Immature natural killer cell (primary cell): ENCODE measurements at regions not wholly inside any gene's neighbourhood (a gene's known extent, or its start where the extent isn't known, plus 50 kb on each side); places are given as distances from the start of the nearest gene placed in this dataset.
"Not testable (repeated sequence)": the region's sequence is repeated elsewhere in the genome, so short reads cannot be mapped to it uniquely, and the experiment has no call there.

ENCODE experiments used
- DNase-seq, 3 donors: peaks; one replicate each; pipeline ENCODE4 v3.0.0; 2022; ENCODE audit warnings: mixed read lengths in 1 of 3
- H3K27ac Mint-ChIP-seq, 6 donors: one replicate each; pipeline ENCODE4 v1.8.0; 2020; ENCODE audit warnings: mixed read lengths in 6 of 6, mild to moderate bottlenecking in 5 of 6, inconsistent platforms in 4 of 6, moderate library complexity in 3 of 6
- H3K27me3 Mint-ChIP-seq, 3 donors: one replicate each; pipeline ENCODE4 v1.8.0; 2020 to 2021; ENCODE audit warnings: low read depth in 3 of 3, mild to moderate bottlenecking in 3 of 3, mixed read lengths in 3 of 3, moderate library complexity in 3 of 3, inconsistent platforms in 1 of 3
- H3K36me3 Mint-ChIP-seq, 3 donors: one replicate each; pipeline ENCODE4 v1.8.0; 2020; ENCODE audit warnings: mixed read lengths in 3 of 3, inconsistent platforms in 2 of 3, mild to moderate bottlenecking in 2 of 3
- H3K4me1 Mint-ChIP-seq, 2 donors: one replicate each; pipeline ENCODE4 v1.8.0; 2020; ENCODE audit warnings: inconsistent platforms in 2 of 2, mild to moderate bottlenecking in 2 of 2, mixed read lengths in 2 of 2, moderate library complexity in 1 of 2
- H3K4me3 Mint-ChIP-seq, 5 donors: one replicate each; pipeline ENCODE4 v1.8.0; 2020; ENCODE audit warnings: mild to moderate bottlenecking in 5 of 5, mixed read lengths in 5 of 5, inconsistent platforms in 3 of 5, moderate library complexity in 3 of 5
- H3K9me3 Mint-ChIP-seq, 6 donors: one replicate each; pipeline ENCODE4 v1.8.0; 2020; ENCODE audit warnings: mild to moderate bottlenecking in 6 of 6, mixed read lengths in 6 of 6, inconsistent platforms in 4 of 6, moderate library complexity in 3 of 6

GRCh38 chr7:75257442-75257841 lies 138.0 kb upstream of the TRIM73 start:
- H3K27ac Mint-ChIP-seq, H3K4me3 Mint-ChIP-seq, H3K9me3 Mint-ChIP-seq, H3K27me3 Mint-ChIP-seq, H3K36me3 Mint-ChIP-seq, H3K4me1 Mint-ChIP-seq, DNase-seq: not testable (repeated sequence)

GRCh38 chr7:75259454-75260003 lies 135.9 kb upstream of the TRIM73 start:
- not testable (repeated sequence) for H3K27ac Mint-ChIP-seq, H3K9me3 Mint-ChIP-seq, H3K4me1 Mint-ChIP-seq, H3K27me3 Mint-ChIP-seq, H3K4me3 Mint-ChIP-seq, H3K36me3 Mint-ChIP-seq, DNase-seq

GRCh38 chr7:75261660-75262059 lies 133.8 kb upstream of the TRIM73 start:
- not testable (repeated sequence) for H3K4me3 Mint-ChIP-seq, DNase-seq, H3K9me3 Mint-ChIP-seq, H3K27me3 Mint-ChIP-seq, H3K36me3 Mint-ChIP-seq, H3K27ac Mint-ChIP-seq, H3K4me1 Mint-ChIP-seq

DNA sequence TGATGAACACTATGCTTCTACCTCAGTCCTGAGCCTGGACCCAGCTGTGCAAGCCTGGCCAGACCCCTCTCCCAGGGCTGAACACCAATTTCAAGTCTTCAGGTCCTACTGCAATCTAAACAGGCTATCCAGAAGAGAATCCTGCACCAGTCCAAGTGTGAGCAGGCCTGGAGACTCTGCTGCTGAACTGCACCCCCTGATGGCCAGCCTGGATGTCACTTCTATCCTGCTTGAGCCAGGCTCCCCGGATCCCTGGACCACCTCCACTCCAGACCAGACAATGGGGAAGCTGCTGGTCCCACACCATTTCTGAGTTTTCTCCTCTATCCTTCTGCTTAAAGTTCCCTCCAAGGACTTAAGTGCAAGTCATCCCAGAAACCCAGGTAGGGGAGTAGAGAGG lies 127.3 kb upstream of the TRIM73 start:
- H3K36me3 Mint-ChIP-seq, H3K4me1 Mint-ChIP-seq, H3K4me3 Mint-ChIP-seq, DNase-seq, H3K27me3 Mint-ChIP-seq, H3K27ac Mint-ChIP-seq, H3K9me3 Mint-ChIP-seq: not testable (repeated sequence)

- H3K27me3 Mint-ChIP-seq: not testable (repeated sequence)
These were observed 126.3 kb upstream of the TRIM73 start for GRCh38 chr7:75269159-75269558.

DNA sequence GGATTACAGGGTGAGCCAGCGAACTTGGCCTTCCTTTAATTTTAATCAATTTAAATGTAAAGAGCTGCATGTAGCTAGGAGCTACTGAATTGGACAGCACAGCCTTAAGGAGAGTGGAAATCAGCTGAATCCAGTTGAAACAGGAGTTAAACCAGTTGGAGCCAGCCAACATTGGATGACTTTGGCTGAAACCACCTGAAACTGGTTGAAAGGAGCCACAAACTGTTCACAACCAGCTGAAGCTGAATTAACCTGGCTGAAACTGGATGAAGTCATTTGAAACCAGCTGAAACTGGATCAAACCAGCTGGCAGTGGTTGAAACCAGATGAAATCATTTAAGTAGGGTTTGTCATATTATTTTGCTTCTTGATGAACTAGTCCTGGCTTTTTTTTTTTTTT lies 121.3 kb upstream of the TRIM73 start:
- not testable (repeated sequence) for H3K4me3 Mint-ChIP-seq, H3K9me3 Mint-ChIP-seq

More at GRCh38 chr7:75269159-75269558, 126.3 kb upstream of the TRIM73 start:
- not testable (repeated sequence) for H3K36me3 Mint-ChIP-seq, H3K4me3 Mint-ChIP-seq, H3K9me3 Mint-ChIP-seq, H3K27ac Mint-ChIP-seq, H3K4me1 Mint-ChIP-seq, DNase-seq

More for the DNA sequence above, 121.3 kb upstream of the TRIM73 start:
- not testable (repeated sequence) for DNase-seq, H3K27me3 Mint-ChIP-seq, H3K4me1 Mint-ChIP-seq, H3K27ac Mint-ChIP-seq, H3K36me3 Mint-ChIP-seq
